ENCODE measurements at regions not wholly inside any gene's neighbourhood (a gene's known extent, or its start where the extent isn't known, plus 50 kb on each side); places are given as distances from the start of the nearest gene placed in this dataset.

DNA sequence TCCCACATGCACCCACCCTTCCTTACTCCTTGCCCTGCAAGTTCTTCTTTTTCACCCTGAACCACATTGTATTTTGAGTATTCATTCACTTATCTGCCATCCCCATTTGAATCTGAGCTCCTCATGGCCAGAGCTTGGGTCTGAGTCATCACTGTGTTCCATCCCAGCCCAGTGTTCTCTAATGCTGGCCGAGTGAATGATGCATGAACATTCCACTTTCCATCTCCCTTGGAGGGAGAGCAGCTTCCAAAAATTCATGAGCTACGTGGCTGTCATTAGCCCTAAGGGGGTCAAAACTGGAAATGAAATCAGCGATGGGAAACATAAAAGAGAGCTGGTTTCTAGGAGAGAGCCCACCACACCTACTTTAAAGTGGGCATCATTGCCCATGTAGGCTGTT lies 187.0 kb upstream of the USP24 start:
- DNase-seq (ENCODE audit: low read depth in 1 of 2, low spot score in 1 of 2): no peak

DNA sequence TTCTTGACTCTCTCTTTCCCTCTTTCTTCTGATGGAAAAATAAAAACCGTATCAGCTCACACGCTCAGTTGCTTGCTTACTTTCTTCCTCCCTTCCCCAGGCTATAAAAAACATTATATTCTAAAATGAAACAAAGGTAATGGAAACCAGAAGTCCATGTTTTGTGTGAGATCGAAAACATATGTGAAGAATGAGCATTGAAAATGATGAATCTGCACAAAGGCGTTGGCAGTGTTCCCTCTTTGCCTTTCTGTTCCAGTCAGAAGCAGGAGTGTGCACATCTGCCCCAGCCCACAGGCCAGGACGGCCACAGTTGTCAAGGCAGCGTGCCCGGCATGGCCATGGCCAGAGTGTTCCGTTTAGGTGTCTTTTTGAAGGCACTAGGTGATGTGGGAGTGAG lies 185.3 kb upstream of the USP24 start:
- DNase-seq (ENCODE audit: low read depth in 1 of 2, low spot score in 1 of 2): no peak

DNA sequence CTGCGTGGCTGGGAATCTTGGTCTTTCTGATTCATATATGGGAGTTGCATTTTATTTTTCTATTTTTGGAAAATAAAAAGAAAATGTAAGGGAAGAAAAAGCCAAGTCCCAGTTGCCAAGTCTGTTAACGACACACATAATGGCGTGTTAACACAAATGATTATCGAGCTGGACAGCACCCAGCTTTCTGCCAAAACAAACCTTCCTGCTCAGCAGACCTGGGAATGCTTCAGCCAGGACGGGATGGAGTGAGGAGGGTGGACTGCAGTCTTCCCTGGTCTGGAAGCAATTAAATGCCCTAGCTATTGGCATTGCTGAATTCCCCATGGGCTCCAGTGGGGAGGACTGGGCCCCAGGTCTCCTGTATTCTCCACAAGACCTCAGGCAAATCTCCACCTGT lies 184.2 kb upstream of the USP24 start:
- no peak for DNase-seq (ENCODE audit: low read depth in 1 of 2, low spot score in 1 of 2)

DNA sequence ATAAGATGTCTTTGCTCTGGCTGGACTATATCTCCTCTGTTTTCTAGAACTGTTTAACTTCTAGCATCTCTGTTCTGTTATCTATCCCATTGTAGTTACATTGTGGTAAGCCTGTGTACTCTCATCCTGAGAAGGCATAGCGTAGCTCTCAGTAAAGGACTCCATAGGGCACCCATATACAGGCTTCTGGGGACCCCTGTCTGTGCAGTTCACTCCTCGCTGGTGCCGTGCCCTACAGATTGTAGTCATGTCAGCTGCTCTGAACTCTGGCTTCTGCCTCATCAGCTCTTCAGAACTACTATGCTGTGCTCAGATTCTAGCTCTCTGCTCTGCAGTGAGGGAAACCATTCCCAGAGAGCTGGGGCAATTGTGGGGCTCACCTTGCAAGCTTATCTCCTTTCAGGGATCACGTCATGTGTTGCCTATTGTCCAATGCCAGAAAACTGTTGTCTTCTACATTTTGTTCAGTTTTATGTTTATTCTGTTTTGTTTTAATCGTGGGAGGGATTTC lies 181.3 kb upstream of the USP24 start:
- no peak for DNase-seq (ENCODE audit: low read depth in 1 of 2, low spot score in 1 of 2)

DNA sequence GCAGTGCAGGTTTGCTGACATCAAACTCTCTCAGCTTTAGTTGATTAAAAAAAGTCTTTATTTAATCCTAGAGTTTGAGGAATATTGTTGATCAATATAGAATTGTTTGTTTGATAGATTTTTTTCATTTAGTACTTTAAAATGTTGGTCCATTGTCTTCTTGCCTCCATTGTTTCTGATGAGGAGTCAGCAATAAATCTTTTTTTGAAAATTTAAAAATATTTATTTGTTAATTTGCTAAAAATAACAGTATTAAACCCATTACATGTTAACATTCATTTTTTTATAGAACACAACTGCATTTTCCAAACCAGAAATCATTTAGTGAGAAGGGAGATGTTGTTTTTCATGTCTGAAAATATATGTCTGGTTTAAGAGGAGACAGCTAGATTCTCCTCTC lies 173.8 kb upstream of the USP24 start:
- DNase-seq (ENCODE audit: low read depth in 1 of 2, low spot score in 1 of 2): no peak

DNA sequence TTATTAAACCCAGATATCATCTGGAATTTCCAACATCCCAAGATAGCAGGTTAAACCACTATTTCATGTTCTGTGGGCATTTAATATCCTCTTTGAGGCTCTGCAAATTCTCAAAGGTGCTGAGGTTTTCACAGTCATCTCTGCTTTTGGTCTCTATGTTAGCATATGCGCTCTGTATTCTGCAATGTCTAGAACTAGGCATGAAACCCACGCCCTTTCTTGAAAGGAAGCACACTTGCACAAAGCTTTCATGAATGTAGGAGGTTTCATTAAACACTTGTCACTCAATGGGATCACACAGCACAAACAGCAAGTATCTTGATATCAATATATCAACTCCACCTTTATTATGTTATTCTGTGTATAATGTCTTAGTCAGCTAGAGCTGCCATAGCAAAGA lies 172.0 kb upstream of the USP24 start:
- no peak for DNase-seq (ENCODE audit: low read depth in 1 of 2, low spot score in 1 of 2)

DNA sequence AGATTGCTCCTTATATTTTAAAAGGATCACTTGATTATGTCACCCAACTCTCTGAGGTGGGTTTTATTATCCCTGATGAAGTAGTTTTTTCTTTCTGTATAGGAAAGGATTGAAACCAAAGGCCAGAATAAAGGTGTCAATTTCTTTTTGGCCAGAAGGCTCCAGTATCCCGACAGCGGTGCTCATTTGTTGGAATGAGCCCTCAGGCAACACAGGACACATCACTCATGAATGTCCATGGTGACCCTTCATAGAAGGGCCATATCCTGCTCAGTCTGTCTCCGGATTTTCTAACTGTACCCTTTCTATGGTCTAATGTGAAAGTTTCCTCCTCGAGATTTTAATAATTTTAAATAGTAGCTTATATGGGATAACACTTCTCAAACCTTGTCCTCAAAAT lies 171.3 kb upstream of the USP24 start:
- DNase-seq (ENCODE audit: low read depth in 1 of 2, low spot score in 1 of 2): no peak

DNA sequence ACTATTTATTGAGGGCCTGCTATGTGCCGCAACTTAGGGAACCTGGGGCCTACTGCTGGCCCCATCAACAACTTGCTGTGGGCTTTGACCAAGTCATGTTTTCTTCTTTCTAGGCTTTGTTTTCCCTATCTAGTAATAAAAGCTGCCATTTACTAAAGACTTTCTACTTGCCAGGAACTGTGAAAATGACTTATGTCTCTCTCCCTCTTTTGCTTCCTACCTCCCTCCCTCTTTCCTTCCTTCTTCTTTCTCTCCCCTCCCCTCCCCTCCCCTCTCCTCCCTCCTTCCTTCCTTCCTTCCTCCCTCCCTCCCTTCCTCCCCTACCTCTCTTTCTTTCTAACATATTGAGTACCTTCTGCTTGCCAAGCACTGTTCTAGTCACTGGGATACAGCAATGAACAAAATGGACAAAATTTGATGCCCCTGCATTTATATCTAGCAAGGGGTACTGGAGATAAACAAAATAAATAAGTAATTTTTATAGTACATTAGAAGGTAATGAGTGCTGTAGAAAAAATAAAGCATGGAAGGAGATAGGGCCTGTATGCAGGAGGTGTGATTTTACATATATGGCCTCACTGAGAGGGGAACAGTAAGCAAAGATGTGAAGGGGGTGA lies 170.3 kb upstream of the USP24 start:
- DNase-seq (ENCODE audit: low read depth in 1 of 2, low spot score in 1 of 2): no peak

DNA sequence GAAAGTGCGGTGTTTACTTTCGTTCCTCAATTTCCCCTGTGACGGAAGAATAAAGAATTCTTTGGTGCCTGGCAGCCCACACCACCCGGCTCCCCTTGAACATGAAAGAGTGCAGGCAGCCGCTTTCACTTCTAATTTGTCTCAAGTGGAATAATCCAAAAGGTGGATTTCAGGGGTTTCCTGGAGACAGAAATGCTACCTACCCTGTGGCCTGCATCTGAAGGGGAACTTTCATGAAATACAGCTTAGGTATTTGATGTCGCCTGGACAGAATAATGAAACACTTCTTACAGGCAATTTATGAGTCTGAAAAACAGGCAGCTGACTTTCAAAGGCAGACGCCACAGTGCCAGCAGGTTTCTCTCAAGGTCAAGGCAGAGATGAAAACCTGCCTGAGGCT lies 169.5 kb upstream of the USP24 start:
- DNase-seq (ENCODE audit: low read depth in 1 of 2, low spot score in 1 of 2): no peak

DNA sequence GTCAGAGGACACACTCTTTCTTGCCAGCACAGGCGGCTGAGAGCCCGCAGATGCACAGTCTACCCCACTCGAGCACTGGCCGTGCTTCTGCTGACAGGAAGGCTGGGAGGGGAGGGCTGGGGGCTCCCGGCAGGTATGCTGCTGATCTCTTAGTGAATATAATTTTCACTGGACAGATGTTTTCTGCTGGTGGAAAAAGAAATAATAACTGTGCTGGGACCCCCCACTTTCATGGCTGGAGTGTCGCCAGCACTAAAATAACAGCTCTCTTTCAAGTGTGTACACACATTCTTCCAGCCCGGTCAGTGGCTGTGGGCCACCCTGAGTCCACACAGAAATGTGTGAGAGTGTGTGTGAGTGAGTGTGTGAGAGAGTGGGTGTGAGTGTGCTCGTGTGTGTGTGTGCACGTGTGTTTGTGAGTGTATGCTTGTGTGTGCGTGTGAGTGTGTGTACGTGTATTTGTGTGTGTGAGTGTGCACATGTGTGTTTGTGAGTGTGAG lies 167.7 kb upstream of the USP24 start:
- DNase-seq (ENCODE audit: low read depth in 1 of 2, low spot score in 1 of 2): no peak

DNA sequence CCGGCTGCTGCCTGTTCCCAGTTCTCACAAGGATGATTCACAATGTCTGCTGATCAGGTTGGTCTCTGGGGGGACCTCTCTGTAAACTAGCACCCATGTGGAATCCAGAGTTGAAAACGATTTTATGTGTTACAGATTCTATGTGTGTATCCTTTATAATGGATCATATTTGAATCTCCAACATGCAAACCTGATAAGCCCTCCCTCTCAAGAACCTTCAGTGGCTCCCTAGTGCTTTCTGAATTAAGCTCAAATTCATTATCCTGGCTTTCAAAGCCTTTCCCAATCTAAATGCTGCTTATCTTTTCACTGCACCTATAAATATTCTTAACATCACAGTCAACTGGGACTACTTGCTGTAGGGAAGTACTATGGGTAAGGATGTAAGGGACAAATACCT lies 166.8 kb upstream of the USP24 start:
- DNase-seq (ENCODE audit: low read depth in 1 of 2, low spot score in 1 of 2): no peak

DNA sequence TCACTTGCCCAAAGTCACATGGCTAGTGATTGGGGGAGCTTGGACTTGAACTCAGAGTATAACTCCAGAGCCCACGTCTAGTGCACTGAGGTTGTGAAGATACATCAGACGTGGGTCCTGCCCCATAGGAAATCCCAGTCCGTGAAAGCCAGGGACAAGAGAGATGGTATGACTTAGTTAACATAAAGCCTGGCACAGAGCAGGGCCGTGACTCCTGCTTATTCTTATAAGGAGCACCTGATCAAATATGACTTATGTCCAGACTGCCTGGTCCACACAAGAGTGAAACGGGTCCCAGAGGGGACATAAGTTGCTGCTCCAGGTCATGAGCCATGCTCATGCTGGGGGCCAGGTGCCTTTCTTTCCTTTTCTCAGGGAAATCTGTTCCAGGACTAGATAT lies 166.3 kb upstream of the USP24 start:
- DNase-seq (ENCODE audit: low read depth in 1 of 2, low spot score in 1 of 2): no peak

DNA sequence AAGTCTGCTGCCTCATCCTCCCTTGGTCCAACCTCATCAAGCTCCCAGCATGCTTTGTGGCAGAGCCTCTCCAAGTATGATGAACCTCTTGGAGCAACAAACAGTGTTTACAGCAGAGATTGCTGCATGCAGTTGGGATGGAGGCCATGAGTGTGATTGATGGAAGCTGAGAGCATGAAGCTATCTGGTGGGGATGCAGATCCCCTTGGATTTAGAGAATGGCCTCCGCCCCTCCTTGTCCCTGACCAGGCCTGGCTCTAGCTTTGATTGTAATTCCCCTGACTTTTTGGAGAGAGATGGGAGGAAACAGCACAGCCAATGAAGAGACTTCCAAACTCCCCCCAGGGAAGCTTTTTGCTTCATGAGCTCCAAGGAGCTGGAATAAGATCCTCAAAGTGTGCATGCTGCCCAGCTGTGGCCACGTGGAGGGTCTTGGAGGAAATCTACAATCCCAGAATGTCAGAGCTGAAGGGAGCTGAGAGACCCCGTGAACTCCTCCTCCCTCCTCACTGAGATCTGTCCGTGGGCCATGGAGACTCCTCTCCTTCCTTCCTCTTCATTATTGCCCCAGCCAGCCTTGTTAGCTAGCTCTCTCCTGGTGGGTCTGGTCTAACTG lies 165.3 kb upstream of the USP24 start:
- no peak for DNase-seq (ENCODE audit: low read depth in 1 of 2, low spot score in 1 of 2)

DNA sequence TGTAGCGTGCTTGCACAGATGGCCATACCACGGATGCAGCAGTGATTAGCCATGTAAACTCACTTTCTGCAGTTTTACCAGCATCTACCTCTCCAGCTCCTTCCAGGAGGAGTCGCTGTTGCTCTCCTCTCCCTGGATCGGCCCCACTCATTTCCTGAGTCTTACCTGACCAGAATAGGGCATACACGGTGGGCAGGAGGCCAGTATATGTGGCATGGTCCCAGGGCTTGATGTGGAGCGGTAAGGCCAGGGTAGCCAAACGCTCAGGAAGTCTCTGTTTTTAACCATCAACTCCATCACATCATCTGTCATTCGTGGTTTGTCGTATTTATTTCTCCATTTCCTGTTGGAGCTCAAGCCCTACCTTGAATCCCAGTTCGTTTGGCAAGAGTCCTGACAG lies 163.4 kb upstream of the USP24 start:
- DNase-seq (ENCODE audit: low read depth in 1 of 2, low spot score in 1 of 2): no peak

DNA sequence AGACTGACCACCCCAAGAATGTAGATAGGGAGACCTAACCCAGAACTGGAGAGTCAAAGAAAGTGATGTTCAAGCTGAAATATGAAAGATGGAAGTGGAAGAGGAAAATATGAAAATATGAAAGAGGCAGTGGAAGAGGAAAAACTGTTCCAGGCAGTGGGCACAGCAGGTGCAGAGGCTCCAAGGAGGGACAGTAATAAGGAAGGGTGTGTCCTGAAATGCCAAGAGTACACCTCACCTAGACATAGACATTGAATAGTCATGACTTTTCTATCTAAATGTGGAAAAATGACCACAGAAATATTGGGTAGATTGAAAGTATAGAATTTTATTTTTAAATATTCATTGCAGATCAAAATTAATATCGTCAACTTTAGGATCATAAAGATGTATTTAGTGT lies 161.7 kb upstream of the USP24 start:
- DNase-seq (ENCODE audit: low read depth in 1 of 2, low spot score in 1 of 2): no peak

DNA sequence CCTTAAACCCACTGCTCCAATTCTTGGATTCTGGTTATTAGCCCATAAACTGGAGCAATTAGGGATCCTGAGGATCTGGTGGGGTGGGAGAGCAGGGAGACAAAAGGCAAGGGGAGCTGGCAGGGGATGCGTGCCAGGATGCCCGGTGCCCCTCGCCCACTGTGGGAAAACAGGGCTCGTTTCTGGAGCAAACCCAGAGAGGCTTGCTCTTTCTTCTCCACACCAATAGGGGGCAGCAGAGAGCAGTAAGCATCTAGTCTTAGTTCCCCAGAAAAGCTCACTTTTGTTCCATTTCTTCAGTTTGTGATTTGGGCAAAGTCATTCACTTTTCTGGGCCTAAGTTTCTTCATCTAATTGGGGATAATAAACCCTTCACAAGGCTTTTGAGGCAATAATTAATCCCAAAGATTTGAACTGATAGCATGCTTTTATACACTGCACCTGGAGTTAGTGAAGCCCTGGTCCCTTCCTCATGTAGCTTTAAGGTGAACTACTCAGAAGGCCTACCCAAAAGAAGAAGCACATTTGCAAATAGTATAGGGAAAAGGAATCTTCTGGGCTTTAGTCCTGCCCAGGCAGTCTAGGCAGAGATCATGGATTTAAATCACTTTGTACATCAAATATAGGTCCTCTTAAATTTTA lies 160.6 kb upstream of the USP24 start:
- no peak for DNase-seq (ENCODE audit: low read depth in 1 of 2, low spot score in 1 of 2)

DNA sequence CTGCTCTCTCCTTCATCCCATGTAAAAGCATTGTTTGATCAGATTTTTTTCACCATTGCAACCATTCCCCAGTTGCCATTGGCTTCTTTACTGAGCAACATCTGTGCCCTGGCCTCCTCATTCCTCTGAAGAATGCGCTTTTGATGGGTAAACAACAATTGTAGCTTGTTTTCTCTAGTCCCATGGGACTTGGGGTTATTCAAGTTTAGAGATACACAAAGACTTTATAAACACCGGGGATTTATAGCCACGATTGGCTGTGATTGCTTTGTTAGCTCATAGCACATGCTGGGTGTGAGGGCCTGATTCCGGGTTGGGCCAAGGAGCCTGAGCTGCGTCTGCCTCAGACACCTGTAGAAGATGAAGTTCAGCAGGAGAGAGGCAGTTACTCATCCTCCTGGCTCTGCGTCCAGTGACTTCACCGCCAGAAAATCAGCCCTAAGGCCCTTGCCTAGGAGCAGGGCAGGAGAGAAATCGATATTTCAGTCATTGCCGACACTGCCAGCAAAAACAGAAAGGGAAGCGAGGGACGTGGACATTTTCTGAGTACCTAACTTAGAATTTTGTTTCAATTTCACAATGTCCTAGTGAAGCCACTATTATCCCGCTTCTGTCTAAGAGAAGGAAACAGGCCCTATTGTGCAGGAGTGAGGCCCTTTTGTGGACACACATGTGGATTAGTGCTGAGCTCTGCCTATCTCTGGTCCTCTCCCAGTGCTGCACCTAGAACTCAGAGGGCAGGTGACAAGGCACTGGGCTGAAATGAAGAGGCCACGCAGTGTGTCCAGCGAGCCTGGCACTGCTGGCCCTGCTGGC lies 159.8 kb upstream of the USP24 start:
- no peak for DNase-seq (ENCODE audit: low read depth in 1 of 2, low spot score in 1 of 2)

DNA sequence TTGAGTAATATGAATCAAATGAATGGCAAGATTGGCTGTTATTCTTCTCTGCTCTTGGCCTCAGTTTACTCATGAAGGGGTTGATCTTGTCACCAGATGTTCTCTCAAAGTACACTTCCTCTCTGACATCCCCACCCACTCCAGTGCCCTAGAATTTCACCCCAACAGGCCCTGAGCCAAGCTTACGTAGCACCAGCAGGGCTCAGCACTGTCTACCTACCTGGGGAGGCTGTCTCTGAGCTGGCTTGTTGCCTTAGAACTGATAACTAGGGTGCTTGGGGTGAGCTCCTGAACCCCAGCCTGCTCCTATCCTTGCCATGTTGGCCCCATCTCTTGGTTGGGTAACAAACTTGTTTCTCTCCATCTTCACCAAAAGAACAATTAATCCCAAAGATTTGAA lies 159.1 kb upstream of the USP24 start:
- DNase-seq (ENCODE audit: low read depth in 1 of 2, low spot score in 1 of 2): no peak

DNA sequence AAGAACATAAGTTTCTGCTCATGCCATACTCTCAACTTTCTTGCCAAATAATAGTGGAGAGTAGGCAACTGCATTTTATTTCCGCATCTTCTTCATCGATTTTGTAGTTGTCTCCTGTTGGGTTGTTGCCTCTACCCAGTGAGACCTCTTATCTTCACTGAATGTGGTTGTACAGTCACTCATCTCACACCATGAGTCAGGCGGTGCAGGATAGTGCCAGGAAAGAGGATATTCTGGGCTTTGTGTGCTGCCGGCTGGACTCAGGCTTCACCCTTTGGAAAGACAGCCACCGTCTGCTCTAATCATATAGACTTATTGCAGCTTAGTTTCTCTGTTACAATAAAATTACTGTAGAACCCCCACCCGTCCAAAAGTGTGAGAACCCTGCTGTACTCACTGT lies 154.3 kb upstream of the USP24 start:
- DNase-seq (ENCODE audit: low read depth in 1 of 2, low spot score in 1 of 2): no peak

DNA sequence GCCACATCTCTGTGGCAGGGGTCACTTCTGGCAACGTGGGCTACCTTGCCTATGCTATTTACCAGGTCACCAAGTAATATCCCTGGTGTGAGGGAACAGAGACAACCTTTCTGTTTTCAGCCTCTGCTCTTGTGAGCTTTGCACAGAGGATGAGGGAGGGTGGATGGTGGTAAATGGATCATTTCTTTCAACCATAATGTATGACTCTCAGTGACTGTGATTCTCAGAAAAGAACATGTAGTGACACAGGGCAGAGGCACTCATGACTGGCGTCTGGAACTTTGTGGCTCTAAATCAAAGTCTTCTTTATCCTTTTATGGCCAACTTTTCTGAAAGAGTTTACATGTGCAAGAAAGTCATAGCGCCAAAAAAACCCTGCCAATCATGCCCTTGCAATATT lies 153.5 kb upstream of the USP24 start:
- DNase-seq (ENCODE audit: low read depth in 1 of 2, low spot score in 1 of 2): no peak

DNA sequence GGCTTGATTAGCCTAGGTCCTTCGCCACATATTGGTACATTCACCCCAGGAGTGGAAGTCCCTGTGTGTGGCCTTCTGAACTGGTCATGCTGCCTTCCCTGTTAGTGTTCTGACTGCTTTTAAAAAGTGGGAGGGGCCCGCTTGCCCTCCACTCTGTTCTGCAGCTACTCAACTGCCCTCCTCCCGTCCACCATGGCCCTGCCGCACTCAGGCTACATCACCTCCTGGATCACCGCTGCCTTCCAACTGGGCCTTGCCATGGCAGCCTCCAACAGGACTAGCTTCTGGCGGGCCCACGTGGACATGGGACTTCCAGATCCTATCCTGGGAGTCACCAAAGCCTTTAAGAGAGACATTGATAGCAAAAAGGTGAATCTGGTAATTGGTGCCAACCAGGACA lies 152.1 kb upstream of the USP24 start:
- no peak for DNase-seq (ENCODE audit: low read depth in 1 of 2, low spot score in 1 of 2)

DNA sequence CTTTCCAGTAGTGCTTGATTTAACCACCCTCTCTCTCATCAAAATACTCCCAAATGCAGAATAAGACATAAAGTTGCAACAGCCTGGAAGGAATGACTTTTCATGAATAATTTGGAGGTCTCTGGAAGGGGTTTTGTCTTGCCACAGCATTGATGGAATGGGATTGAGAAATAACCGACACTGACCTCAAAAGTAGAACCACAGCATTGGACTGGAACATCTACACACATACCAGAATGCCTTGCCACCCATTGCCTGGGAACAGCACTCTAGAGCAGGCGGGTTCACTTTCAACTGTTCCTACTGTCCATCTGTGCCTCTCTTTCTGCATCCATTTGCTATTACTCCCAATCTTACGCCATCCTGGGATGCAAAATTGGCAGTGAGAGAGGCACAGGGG lies 149.1 kb upstream of the USP24 start:
- no peak for DNase-seq (ENCODE audit: low read depth in 1 of 2, low spot score in 1 of 2)

Measured in stimulated activated CD4-positive, alpha-beta T cell treated with anti-CD3 and anti-CD28 coated beads, Interleukin-15, amount 100 ng/mL, for 1 hour (primary cell).